Muscle layer of duodenum (tissue), 2 donors: ENCODE measurements at regions not wholly inside any gene's neighbourhood (a gene's known extent, or its start where the extent isn't known, plus 50 kb on each side); places are given as distances from the start of the nearest gene placed in this dataset.

Experiments
- H3K27ac ChIP-seq: one replicate; pipeline ENCODE4 v1.7.0; 2013; ENCODE audit warnings: mild to moderate bottlenecking, low read length
- H3K27me3 ChIP-seq: one replicate; pipeline ENCODE4 v1.7.0; 2013; ENCODE audit warnings: low read depth, mild to moderate bottlenecking, control low read depth, low read length
- H3K36me3 ChIP-seq, 2 donors: one replicate each; pipeline ENCODE4 v1.7.0; 2013; ENCODE audit warnings: low read length in 2 of 2, control low read depth in 1 of 2, mild to moderate bottlenecking in 1 of 2; ENCODE audit not compliant: insufficient read depth in 2 of 2, control insufficient read depth in 1 of 2
- H3K4me1 ChIP-seq, 2 donors: one replicate each; pipeline ENCODE4 v1.7.0; 2013; ENCODE audit warnings: low read length in 2 of 2, mild to moderate bottlenecking in 2 of 2, control low read depth in 1 of 2, moderate library complexity in 1 of 2; ENCODE audit not compliant: insufficient read depth in 2 of 2, control insufficient read depth in 1 of 2
- H3K4me3 ChIP-seq, 2 donors: one replicate each; pipeline ENCODE4 v1.7.0; 2013; ENCODE audit warnings: low read length in 2 of 2, low read depth in 1 of 2, mild to moderate bottlenecking in 1 of 2
- H3K9me3 ChIP-seq, 2 donors: one replicate each; pipeline ENCODE4 v1.7.0; 2013; ENCODE audit warnings: low read length in 2 of 2, control low read depth in 1 of 2, mild to moderate bottlenecking in 1 of 2; ENCODE audit not compliant: control insufficient read depth in 1 of 2
- donor health status: healthy.

DNA sequence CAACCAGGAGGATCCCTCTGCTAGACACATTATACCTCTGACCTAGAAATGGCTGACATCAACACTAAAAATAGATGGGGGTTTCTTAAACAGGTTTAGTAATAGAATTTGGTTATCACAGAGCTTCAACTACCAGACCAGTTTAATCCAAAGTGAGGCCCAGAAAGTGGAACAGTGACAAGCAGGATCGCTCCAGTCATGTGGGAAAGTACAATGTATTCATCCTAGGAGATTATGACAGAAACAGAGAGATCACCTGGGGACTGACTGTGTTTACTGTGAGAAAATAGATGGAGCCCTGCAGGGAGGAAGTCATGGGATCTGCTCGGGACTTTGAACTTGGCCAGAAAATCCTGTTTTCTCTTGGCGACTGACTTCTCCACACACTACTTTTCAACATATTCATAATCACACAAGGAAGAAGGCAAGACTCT lies 238.7 kb upstream of the SOX4 start:
- Histone ChIP-seq H3K27ac (no peak overlapping the region), H3K36me3 (no peaks in the 10 kb centered on the region), H3K4me1 (no peaks in the 10 kb centered on the region), H3K4me3 (no peak overlapping the region), H3K9me3 (no peaks in the 10 kb centered on the region), H3K27me3 (no peaks in the 10 kb centered on the region)

DNA sequence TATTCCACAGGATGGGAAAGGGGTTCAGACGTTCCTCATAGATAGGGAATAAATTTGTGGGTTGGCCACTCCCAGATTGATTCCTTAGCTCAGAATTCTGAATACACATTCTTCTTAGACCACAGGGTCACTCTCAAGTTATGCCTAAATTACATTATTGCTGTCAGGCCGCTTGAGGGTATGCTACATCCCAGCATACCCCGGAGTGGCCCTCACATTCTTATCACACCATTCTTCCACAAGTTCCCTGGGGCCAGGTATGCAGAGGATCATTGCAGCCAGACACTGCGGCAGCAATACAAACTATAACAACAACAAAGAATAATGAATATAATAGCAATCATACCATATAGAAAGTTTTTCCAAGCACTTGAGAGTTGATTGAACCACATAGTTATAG lies 237.9 kb upstream of the SOX4 start:
- H3K27ac ChIP-seq, result no peak overlapping the region
- no peak overlapping the region for H3K4me3 ChIP-seq
- no peaks in the 10 kb centered on the region for H3K9me3 ChIP-seq
- no peaks in the 10 kb centered on the region for H3K27me3 ChIP-seq
- H3K36me3 ChIP-seq, result no peaks in the 10 kb centered on the region
- H3K4me1 ChIP-seq, result no peaks in the 10 kb centered on the region

DNA sequence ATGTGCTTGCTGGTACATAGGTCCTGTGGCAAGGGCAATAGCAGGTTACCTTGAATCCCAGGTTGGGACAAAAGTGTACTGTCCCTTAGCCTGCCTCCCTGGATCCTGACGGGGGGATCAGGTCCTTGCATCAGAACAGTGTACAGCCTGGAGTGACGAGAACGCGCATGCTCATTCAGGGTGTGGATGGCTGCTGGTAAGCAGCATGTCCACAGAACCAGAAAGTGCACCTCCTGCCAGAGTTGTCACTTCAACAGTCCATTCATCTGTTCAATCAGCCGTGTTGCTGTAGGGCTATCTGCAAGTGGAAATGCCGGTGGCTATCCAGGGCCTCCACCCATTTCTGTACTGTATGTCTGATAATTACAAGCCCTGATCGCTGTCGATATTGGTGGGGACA lies 236.3 kb upstream of the SOX4 start:
- Histone ChIP-seq H3K9me3 (no peaks in the 10 kb centered on the region), H3K36me3 (no peaks in the 10 kb centered on the region), H3K4me1 (no peaks in the 10 kb centered on the region), H3K4me3 (no peak overlapping the region), H3K27me3 (no peaks in the 10 kb centered on the region), H3K27ac (no peak overlapping the region)

DNA sequence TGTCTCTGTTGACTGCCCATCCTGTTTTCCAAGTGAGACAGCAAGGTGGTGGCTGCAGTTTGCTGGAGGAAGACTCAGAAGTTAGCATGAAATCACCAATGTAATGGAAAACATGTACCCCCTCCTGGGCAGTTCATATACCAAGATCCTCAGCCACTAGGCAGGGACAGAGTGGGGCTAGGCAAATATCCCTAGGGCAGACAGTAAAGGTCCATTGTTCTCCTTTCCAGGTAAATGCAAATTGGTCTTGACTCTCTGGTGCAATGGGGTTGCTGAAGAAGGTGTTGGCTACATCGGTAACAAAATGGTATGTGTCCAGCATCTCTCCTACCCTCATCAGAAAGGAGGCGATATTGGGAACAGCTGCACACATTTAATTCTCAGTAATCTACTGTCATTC lies 233.6 kb upstream of the SOX4 start:
- Histone ChIP-seq H3K27me3 (no peaks in the 10 kb centered on the region), H3K4me1 (no peaks in the 10 kb centered on the region), H3K9me3 (no peaks in the 10 kb centered on the region), H3K36me3 (no peaks in the 10 kb centered on the region), H3K27ac (no peak overlapping the region), H3K4me3 (no peak overlapping the region)

DNA sequence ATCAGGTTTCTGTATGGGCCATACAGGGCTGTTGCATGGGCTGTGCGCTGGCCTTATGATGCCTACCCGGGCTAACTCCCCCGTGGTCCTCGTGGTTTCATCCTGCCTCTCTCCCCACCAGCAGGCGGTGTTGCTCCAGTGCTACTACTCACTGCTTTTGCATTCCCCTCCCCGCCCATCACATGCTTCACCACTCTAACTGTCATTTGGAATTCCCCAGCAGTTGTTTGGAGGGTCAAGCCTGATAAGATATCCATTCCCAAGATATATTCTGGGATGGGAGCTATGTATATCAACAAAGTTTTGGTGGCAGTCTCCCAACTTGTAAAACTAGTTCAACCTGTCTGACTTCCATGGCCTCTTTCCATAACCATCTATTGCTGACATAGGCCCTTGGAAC lies 233.2 kb upstream of the SOX4 start:
- Histone ChIP-seq H3K9me3 (no peaks in the 10 kb centered on the region), H3K4me3 (no peak overlapping the region), H3K4me1 (no peaks in the 10 kb centered on the region), H3K27ac (no peak overlapping the region), H3K36me3 (no peaks in the 10 kb centered on the region), H3K27me3 (no peaks in the 10 kb centered on the region)

DNA sequence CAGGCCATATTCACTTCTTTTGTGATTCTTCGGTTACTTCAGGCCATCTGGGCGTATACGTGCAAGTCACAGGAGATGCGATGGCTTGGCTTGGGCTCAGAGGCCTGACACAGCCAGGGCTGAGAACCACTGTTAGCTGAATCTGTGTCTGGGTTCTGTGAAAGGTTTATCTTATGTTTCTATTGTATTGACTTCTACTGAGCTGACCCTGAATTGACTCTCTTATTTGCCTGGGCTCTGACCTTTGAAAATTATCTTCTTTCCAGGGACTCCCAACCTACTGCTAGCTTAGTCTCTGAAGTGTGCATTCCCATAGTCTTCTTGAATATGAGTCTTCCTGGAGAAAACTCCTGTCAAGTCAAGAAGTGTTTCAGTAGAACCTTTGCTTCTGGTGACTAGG lies 226.4 kb upstream of the SOX4 start:
- no peak overlapping the region for H3K27ac ChIP-seq

DNA sequence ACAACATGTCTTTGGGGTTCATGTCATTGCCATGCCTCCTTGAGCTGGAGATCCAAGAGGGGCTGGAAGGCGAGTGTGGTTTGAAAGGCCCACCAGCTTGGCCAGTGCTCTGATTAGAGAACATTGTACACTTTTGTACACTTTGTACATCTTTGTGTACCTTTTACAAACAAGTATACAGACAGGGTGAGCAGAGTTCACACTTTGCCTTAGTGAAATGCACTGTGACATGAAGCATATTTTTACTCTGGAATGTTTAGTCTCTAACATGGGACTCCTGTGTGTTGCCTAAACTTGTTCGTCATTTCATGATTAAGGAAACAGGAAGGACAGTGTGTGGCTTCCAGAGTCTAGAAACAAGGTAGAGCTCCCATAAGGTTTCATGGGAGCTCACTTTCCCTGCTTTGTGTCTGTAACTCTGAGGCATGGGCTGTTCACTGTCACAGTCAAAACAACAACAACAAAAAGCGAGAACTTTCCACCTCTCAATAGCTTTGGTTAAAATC lies 225.8 kb upstream of the SOX4 start:
- no peak overlapping the region for H3K4me3 ChIP-seq
- no peaks in the 10 kb centered on the region for H3K36me3 ChIP-seq
- peaks cover 4 to 6% of the 10 kb centered on the region in 2 donors for H3K4me1 ChIP-seq
- H3K27me3 ChIP-seq, result no peaks in the 10 kb centered on the region
- no peak overlapping the region for H3K27ac ChIP-seq
- H3K9me3 ChIP-seq, result no peaks in the 10 kb centered on the region

More for the DNA sequence above, 226.4 kb upstream of the SOX4 start:
- no peaks in the 10 kb centered on the region for H3K9me3 ChIP-seq
- H3K27me3 ChIP-seq, result no peaks in the 10 kb centered on the region
- no peaks in the 10 kb centered on the region for H3K36me3 ChIP-seq
- peaks cover 4 to 6% of the 10 kb centered on the region in 2 donors for H3K4me1 ChIP-seq
- H3K4me3 ChIP-seq, result no peak overlapping the region

DNA sequence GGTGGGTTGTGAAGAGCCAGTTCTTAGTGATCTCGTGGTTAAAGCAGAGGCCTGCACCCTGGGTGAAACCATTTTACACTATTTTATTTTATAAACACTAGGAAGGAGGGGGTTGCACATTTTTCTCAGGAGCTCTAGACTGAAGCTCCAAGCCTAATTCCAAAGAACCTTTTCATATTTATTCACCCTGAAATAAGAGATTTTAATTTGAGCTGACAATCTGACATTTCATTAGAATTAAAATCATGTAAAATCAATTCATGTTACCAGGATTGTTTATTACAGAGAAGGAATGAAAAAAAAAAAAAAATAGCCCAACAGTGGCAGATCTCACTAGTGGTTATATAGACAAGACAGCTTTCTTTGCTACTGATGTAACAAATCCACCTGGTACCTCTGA lies 222.5 kb upstream of the SOX4 start:
- no peaks in the 10 kb centered on the region for H3K9me3 ChIP-seq
- peaks cover 4 to 6% of the 10 kb centered on the region in 2 donors for H3K4me1 ChIP-seq
- no peak overlapping the region for H3K4me3 ChIP-seq
- H3K36me3 ChIP-seq, result no peaks in the 10 kb centered on the region
- no peaks in the 10 kb centered on the region for H3K27me3 ChIP-seq
- H3K27ac ChIP-seq, result no peak overlapping the region

DNA sequence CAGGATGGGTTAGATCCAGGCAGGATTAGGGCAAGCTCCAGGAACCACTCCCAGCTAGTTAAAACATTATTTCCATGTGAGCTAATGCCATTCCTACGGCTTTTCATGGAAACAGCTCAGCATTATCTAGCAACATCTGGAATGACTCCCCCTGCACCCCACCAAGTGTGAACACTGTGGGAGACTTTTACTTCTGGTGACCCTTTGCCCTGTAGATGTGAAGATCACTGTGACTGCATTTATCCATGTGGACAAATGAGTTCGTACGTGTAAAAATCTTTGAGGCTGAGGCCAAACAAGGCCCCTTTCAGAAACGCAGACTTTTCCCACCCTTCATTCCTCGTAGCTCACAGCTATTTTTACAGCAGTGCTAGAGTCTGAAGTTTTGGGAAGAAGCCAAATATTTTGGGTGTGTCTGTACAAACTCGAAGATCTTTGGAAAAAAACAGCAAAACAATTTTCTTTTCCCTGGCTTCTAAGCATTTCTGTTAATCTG lies 221.8 kb upstream of the SOX4 start:
- H3K4me1 ChIP-seq, result peaks cover 4 to 6% of the 10 kb centered on the region in 2 donors
- H3K4me3 ChIP-seq, result no peak overlapping the region
- H3K27me3 ChIP-seq, result no peaks in the 10 kb centered on the region
- H3K9me3 ChIP-seq, result no peaks in the 10 kb centered on the region
- no peaks in the 10 kb centered on the region for H3K36me3 ChIP-seq
- H3K27ac ChIP-seq, result no peak overlapping the region

DNA sequence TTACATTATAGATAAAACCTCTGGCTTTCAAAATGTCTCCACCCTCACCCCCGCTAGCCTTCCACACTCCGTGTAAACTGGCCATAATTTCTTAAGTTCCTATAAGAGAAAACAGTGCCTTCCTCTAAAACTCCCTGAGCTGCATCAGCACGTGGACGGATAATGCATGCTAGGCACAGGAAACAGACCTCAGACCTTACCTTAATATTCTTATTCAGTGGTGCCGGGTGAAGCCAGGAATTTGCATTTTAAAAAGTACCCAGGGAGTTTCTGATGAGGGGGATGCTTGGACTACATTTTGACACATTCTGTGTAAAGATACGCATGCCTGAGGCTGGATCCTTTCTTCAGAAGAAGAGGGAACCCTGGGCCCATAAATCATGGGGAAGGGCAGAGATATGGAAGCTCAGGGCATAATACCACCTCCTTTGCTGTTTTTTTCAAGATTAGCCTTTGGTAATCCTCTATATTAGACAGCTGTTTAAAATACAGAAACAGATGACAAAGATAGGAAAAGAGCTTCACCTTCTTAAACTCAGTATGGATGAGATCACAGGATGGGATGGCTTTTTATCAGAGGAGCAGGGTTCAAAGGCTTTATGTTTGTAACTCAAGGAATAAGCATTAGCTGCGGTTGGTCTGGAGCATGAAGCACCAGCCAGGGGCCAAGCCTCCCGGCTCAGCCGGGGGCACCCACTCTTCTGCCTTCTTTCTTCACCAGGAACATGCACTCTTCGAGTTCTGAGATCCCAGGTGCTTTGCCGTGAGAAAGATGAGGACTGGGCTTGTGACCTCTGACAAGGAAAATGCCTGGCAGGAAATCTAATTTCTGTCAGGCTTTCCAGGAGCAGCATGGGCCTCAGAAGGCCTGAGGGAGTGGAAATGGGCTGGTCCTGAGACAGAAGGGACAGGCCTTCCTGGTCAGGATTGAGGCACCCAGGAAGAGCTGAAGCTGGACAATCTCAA lies 218.1 kb upstream of the SOX4 start:
- H3K27ac ChIP-seq, result no peak overlapping the region
- H3K27me3 ChIP-seq, result no peaks in the 10 kb centered on the region
- peaks cover 4 to 6% of the 10 kb centered on the region in 2 donors for H3K4me1 ChIP-seq
- H3K4me3 ChIP-seq, result no peak overlapping the region
- no peaks in the 10 kb centered on the region for H3K36me3 ChIP-seq
- H3K9me3 ChIP-seq, result no peaks in the 10 kb centered on the region

DNA sequence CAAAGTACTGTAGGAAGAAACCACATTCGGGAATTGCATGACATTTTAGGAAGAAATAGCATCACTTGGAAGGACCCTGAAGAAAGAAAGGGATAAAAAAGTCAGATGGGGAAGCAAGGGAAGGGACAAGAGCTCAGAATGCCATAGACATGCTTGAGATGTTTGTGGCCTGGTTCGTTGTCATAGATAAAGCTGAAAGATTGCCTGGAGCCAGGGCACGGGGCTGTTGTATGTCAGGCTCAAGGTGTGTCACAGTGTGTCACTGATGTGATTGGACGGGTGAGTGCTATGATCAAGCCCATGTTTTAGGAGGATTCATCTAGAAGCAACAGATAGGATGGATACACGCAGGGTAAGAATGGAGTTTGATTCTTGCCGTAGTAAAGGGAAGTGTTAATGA lies 216.2 kb upstream of the SOX4 start:
- Histone ChIP-seq H3K27me3 (no peaks in the 10 kb centered on the region), H3K36me3 (no peaks in the 10 kb centered on the region), H3K4me1 (no peaks in the 10 kb centered on the region), H3K27ac (no peak overlapping the region), H3K9me3 (no peaks in the 10 kb centered on the region), H3K4me3 (no peak overlapping the region)
